ENCODE measurements at regions not wholly inside any gene's neighbourhood (a gene's known extent, or its start where the extent isn't known, plus 50 kb on each side); places are given as distances from the start of the nearest gene placed in this dataset.
"Not testable (repeated sequence)": the region's sequence is repeated elsewhere in the genome, so short reads cannot be mapped to it uniquely, and the experiment has no call there.

DNA sequence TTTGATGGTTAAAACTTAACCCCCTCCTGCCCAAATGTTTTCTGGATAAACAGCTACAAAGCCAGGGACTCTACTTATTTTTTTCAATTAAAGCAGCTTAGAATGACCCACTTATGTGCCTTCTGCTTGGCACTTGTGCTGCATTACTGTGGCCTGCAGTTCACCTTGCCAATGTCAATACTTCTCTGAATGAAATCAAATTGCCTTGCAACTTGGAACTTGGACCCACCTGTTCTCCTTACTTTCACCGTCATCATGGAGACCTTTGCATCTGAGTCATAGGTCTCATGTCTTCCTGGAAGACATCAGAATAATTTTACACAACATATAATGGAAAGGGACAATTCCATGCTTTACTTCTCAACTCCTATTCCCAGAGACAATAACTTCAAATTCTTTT lies 92.1 kb upstream of the FHL2 start:
- no peak for DNase-seq

- no peak for DNase-seq
Observed at GRCh38 chr2:105490204-105490603, 91.4 kb upstream of the FHL2 start.

GRCh38 chr2:105489168-105489878 lies 90.5 kb upstream of the FHL2 start:
- no peak for DNase-seq

DNA sequence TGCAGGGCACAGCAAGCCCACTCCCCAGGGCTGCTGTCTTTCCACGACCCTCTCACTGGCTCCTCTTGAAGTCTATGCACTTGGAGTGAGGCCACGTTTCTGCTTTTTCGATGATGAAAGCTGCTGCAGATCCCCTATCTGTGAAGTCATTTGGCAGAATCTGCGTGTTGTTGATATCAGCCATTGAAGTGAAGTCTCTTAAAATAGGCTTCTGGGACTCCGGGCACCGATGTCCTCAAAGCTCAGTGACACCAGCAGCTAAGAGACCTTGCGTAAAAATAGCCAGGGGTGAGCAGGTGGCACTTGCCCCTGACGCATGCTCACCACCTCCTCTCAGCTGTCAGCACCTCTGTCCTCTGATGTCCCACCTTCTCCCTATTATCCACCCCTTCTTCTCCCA lies 89.4 kb upstream of the FHL2 start:
- DNase-seq, result no peak

- no peak for DNase-seq
Observed at GRCh38 chr2:105487142-105488069, 88.6 kb upstream of the FHL2 start.

DNA sequence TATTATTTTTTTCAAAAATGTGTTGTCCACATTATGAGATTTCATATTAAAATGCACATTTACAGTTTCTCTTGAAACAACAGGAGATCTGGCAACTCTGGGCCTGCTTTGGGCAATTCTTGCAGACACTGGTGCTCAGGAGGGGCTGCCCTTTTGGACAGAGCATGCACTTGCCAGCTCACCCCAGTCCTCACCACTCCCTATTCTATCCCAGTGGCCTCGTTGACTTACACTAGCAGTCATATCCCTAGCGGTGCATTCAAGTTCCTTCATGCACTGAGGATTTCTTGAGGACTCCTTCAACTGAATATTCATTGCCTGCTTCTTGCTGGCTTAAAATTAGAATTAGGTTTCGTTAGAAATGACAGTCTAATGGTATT lies 87.9 kb upstream of the FHL2 start:
- DNase-seq, result no peak

GRCh38 chr2:105478670-105479069 lies 79.8 kb upstream of the FHL2 start:
- DNase-seq, result no peak

- DNase-seq, result not testable (repeated sequence)
Observed at GRCh38 chr2:105477050-105477620, 78.3 kb upstream of the FHL2 start.

DNA sequence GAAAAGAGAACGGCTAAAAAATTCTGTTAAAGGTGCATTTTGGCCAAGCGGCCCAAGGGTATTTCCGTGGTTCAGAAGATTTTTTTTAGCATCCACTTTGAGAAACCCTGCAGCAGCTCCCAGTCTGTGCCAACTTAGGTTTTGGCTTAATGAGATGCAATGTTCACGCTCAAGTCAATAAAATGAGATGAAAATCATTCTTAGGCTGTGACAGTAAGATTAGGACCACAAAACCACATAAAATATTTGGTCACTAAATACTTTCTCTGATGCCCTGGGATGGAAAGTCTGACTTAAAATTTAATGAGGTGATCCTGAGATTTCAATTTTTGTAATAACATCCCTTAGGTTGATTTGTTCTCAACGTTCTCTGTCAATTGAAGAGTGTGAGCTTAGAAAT lies 74.2 kb upstream of the FHL2 start:
- DNase-seq, result no peak

- DNase-seq, result no peak
Observed at GRCh38 chr2:105470979-105471378, 72.1 kb upstream of the FHL2 start.

- DNase-seq, result no peak
Observed at GRCh38 chr2:105469781-105470180, 70.9 kb upstream of the FHL2 start.

DNA sequence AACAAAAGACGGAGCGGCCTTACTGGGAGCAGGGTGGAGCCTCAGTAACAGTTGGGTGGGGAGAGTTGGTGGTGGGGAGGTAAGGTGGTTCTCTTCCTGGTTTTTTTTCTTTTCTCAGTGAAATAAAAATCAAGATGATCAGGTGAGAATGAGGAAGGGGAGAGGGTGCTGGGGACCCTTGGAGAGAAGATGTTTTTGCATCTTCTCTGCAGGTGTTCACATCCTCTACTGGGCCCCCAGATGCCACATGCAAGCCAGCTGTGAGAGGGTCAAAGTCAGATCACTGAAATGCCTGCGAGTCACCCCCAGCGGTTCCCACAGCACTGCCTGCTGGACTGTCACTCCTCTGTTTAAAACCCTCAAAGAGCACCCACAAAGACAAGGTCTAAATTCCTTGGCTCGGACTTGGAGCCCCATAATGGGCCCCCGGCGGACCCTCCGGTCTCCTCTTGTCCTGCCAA lies 69.8 kb upstream of the FHL2 start:
- DNase-seq, result no peak

GRCh38 chr2:105464325-105464724 lies 65.5 kb upstream of the FHL2 start:
- no peak for DNase-seq

- no peak for DNase-seq
Observed at GRCh38 chr2:105460048-105460732, 61.3 kb upstream of the FHL2 start.

GRCh38 chr2:105458076-105458475 lies 59.2 kb upstream of the FHL2 start:
- no peak for DNase-seq

DNA sequence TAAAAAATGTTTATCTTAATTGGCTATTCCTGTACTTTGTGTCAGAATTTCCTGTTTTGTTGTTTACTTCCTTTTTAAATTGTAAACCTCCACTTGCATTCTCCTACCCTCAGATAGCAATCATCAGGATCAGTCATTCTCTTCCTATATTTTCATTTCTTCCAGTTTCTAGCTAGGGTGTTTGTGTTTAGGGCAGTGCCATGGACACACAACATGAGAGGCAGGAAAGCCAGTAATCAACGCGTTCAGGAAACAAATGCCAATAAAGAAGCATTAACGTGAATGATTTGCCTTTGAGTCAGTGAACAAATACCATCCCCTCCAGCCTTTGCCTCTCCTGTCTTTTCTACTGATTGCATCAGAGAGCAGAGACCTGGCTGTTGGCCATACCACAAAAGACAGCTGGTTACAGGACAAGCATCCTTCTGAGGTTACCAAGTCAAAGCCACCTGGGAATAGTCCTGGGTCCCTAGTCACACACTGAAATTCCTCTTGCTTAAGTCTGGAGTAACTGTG lies 56.7 kb upstream of the FHL2 start:
- no peak for DNase-seq

- DNase-seq, result no peak
Observed at GRCh38 chr2:105454801-105455485, 56.1 kb upstream of the FHL2 start.

DNA sequence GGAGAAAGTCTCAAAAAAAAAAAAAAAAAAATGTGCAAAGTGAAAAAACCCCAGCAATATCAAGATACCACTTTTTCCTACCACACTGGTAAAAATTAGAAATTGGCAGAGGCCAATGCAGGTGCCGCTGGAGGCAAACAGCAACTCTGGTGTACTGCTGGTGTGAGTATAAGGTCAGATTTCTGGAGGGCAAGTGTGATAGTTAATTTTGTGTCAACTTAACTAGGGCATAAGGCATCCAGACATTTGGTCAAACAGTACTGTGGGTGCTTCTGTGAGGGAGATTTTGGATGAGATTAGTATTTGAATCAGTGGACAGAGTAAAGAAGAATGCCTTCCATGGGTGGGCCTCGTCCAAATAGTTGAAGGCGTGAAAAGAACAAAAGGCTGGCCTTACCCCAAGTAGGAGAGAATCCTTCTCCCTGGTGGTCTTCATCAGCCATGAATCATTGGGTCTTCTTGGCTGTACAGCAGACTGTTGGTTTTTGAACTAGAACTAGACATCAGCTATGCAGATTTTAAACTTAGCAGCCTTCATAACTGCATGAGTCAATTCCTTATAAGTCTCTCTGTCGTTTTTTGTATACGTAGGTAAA lies 52.8 kb upstream of the FHL2 start:
- DNase-seq, result no peak

GRCh38 chr2:105450471-105450870 lies 51.6 kb upstream of the FHL2 start:
- no peak for DNase-seq

GRCh38 chr2:105449076-105449475 lies 50.2 kb upstream of the FHL2 start:
- DNase-seq, result no peak
